ENCODE measurements at regions not wholly inside any gene's neighbourhood (a gene's known extent, or its start where the extent isn't known, plus 50 kb on each side); places are given as distances from the start of the nearest gene placed in this dataset.

DNA sequence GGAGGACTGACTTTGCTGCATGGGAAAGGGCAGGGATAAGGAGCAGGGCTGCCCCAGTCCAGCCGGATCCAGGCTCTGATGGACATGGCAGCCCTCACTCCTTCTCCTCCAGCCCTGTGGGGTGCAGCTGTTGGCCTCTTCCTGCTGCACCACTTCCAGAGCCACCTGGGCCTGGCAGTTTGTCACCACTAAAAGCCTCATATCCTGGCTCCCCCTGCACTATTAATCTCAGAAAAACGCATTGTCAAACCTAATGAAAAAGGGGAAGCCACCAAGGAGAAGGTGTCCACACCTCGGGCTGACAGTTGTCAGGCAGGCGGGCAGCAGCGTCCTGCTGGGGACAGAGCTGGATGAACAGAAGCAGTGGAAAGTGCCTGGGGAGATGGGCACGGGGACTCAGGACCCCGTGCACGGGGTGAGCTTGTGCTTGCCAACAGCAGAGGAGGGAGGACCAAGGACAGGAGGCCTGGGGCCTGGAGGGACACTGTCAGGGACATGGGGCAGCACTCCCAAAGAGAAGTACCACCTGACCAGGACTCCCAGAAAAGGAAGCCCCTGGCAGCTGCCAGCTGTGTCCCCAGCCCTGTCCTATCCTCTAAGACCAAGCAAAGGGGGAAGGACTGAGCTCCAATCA, 151.1 kb upstream of the TSHZ3 start:
- no peak for DNase-seq (ENCODE audit: low read depth in 1 of 2, low spot score in 1 of 2)

DNA sequence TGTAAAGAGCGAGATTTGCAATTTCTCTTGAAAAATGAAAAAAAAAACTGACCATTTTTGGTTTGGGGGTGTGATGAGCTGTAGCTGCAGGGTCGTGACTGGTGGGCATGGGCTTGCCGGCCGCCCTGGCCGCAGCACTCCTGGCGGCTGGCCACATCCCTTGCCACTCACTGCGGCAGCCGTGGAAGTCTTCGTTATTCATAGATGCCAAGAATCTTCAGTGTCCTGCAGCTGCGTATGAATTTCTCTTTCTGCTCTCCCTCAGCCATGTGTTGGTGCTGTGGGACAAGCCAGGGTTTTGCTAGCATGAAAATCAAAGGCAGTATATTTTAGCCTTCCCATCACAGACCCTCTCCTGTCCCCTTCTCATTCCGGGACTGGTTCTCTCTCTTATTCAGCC, 151.7 kb upstream of the TSHZ3 start:
- DNase-seq (ENCODE audit: low read depth in 1 of 2, low spot score in 1 of 2) = no peak

DNA sequence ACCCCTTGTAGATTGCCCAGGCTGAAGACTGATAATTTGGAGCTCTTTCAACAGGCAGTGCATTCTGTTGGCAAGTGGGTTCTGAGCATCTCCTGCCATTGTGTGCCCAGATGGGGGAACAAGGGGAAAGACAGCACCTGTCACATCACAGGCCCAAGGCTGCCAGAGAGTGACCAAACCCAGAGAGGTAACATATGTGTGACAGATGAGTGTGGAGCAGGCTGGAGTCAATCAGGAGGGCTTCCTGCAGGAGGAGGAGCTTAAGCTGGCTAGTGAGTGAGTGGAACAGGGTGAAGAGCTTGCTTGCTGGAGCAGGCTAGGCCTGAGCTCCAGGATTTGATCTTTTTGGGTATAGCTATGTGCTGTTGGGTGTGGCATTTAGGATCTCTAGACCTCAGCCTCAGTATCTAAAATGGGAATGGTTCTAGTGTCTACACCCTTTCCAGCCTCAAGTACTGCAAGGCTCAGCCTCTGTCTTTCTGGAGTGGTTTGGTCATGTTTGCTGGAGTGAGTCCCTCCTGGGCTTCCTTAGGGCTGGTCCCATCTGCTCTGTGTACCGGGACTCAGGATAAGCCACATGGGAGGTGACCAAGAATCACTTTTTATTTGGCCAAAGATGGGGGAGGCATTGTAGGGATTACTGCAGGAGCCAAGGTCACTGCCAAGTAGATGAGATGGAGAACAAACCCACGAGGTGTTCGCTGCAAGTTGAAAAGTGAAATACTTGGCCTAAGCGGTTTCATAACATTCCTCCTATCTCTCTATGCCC, 152.4 kb upstream of the TSHZ3 start:
- no peak for DNase-seq (ENCODE audit: low read depth in 1 of 2, low spot score in 1 of 2)

DNA sequence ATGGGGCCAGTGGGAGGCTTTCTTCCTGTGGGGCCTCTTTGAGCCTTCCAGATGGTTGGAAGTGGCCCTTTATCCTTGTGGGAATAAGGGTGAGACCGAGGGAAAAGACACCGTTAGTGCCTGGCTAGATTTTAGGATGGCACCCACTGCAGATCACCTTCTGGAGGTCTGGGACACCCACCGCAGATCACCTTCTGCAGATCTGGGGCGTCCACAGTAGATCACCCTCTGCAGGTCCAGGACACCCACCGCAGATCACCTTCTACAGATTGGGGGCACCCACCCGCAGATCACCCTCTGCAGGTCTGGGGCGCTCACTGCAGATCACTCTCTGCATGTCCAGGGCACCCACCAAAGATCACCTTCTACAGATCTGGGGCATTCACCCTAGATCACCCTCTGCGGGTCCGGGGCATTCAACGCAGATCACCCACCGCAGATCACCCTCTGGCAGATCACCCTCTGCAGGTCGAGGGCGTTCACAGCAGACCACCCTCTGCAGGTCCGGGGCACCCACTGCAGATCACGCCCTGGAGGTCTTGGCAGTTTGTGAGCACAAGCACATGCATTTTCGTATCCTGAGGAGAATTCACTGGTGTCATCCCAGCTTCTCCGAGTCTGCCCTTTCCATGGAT, 153.4 kb upstream of the TSHZ3 start:
- DNase-seq (ENCODE audit: low read depth in 1 of 2, low spot score in 1 of 2) = no peak

DNA sequence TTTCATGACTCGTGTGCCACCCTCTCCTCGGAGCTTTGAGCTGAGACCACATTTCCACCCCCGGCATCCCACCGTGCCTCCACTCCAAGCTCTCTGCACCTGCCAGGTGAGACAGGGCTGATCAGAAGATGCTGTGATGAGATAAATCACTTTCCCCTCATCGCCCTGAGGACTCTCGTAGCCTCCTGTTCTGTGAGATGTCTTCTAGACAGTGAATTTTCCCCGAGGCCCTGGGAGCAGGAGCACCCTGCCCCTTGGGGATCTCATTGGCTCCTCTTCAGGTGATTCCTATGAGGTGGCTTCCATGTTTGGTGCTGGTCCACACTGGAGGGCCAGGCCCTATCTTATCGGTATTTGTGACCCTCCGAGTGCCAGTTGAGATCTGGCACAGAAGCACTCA, 154.0 kb upstream of the TSHZ3 start:
- no peak for DNase-seq (ENCODE audit: low read depth in 1 of 2, low spot score in 1 of 2)

DNA sequence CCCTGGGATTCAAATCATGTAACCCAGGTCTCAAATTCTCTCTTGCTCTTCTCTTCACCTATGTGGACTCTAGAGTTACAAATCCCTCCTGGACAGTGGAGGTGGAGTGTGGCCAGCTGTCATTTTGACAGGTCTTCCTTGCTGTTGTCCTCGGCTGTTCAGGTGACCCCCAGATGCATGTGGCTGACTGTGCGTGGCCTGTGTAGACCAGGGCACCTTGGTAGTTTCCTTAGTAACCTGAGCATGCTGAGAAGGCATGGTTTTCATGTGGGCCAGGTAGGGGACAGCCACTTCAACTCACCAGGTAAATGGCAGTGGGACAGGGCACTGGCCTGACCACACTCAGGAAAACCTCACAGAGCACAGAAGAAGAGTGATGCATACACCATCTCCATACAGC, 155.0 kb upstream of the TSHZ3 start:
- no peak for DNase-seq (ENCODE audit: low read depth in 1 of 2, low spot score in 1 of 2)

DNA sequence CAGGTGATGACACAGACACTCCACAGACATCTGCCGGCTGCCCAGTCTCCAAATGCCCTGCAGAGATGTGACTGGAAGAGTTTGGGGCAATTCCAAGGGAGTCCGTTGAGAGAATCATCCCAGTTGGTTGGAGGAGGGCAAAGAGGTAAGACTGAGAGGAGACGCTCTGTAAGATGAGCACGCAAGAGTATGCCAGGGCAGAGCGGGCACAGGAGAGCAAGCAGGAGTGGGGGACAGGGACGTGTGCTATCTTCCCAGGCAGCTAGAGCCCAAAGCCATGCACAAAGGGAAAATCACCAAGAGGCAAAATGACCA, 156.3 kb upstream of the TSHZ3 start:
- DNase-seq (ENCODE audit: low read depth in 1 of 2, low spot score in 1 of 2) = no peak

DNA sequence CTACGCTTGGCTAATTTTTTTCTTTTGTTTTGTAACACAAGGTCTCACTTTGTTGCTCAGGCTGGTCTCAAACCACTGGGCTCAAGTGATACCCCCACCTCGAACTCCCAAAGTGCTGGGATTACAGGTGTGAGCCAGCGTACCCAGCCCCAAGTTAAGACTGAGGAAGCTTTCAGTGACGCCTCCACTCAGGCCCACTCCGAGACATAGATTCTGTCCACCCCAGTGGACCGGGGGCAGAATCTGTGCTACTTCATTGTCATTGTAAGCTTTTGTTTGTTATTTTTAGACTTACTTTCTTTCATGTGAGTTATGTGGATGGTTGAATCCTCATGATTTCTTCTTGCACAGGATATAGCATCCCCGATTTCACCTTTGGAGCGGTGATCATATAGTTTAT, 156.9 kb upstream of the TSHZ3 start:
- DNase-seq (ENCODE audit: low read depth in 1 of 2, low spot score in 1 of 2) = no peak

DNA sequence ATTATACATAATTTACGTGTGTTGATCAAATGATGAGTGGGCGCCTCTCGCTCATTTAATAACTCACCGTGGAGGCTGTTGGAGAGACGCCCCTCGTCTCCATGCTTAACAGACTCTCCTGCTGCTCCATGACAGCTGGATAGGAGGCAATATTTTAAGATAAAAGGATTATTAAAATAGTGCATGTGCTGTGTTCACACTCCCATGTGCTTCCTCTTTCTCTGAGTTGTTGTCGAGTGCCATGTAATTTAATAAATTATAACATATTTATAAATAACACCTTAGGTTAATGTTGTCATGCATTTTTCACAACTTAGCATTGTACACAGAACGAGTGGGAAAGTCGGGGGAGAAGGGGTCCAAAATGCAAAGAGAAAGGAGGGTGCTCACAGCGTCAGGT, 161.4 kb upstream of the TSHZ3 start:
- DNase-seq (ENCODE audit: low read depth in 1 of 2, low spot score in 1 of 2) = no peak

DNA sequence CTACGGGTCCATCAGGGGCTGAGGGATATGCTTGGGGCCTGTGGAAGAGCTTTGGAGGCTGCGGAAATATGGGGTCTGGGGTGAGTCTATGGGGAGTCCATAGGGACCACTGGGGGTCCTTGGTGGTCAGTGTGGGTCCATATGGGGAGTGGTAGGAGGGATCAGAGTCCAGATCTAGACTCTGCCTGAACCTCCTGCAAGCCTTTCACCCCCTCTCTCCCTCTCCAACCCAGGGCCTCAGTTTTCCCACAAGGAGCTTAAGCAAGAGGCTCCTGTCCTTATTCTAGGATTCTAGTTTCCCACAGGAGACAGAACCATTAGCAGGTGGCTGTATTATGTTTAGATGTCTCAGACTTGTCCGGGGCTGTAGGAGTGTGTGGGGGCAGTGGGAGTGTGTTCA, 161.9 kb upstream of the TSHZ3 start:
- DNase-seq (ENCODE audit: low read depth in 1 of 2, low spot score in 1 of 2) = no peak

DNA sequence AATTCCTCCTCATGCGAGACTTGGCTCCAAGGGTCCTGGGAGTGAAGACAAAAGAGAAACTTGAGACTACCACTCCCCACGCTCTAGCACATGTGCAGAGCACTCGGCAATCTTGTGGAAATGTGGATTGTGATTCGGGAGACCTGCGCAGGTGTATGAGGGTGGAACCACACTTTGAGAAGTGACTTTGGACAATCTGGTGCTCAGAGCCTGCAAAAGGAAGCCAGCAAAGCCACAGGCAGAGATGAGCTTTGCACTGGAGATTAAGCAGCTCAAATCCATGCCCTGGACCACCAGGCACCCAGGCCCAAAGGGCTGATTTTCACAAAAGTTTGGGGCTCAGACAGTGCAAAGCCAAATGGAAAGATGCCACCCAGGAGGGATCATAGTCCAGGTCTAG, 162.5 kb upstream of the TSHZ3 start:
- DNase-seq (ENCODE audit: low read depth in 1 of 2, low spot score in 1 of 2) = no peak

DNA sequence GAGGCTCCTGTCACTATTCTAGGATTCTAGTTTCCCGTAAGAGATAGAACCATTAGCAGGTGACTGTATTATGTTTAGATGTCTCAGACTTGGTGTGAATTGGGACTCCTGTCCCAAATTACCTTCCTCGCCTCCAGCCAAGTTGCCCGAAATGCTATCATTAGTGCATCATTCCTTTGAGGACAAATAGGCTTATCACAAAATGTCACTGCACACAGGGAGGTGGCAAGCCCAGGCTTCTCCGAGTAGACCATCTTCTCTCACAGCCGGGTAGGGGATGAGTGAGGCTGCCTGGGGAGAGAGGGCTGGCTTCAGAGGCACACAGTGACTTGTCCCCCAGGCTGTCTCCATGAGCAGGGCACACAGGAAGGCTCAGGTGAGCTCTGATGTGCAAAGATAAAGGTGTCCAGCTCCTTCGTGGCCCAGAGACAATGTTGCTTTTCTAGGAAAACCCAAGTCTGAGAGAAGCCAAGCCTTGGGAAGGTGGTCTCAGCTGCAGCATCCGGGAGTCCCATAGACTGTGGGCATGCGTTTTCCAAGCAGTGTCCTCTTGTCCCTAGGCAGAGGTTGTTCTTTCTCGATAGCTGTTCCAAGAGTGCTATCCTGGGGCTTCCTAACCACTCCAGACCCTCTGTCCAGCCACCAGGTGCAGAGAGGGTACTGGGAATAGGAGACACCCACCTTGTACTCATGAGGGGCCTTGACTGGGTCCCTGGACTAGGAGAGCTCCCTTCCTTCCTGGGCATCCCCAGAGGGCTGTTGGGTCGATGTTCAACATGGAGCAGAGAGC, 163.1 kb upstream of the TSHZ3 start:
- no peak for DNase-seq (ENCODE audit: low read depth in 1 of 2, low spot score in 1 of 2)

DNA sequence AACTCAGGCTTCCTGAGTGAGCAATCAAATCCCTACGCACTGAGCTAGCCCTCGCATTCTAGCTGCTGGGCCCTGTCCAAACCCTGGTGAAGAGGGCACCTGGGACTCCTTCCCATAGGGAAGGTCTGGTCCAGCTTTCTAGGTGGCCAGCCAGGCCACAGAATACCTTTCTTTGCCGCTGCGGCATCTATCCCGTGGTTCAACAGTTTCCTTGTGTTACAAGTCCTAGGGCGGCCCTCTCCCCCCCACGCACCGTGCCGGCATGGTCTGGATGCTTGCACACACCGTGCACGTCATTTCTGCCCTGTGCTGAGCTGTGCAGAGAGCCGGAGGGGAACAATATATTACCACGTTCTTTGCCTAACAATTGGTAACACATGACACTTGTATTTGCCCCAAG, 164.6 kb upstream of the TSHZ3 start:
- DNase-seq (ENCODE audit: low read depth in 1 of 2, low spot score in 1 of 2) = no peak

DNA sequence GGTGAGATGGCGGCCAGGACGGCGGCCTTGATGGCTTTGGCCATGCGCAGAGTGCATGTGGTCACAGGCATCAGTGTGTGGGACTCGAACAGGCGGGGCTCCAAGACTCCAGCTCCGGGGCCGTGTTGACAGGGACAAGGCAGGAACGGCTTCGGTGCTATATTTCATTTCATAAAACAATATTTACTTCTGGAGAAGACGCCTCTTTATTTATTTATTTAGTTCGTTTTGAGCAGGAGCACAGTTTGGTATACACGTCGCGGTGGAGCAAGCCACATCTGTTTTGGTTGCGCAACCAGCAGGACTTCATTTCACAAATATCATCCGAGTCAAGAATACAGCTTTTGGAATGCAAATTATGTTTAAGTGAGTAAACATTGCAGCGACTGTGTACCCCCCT, 166.7 kb upstream of the TSHZ3 start:
- DNase-seq (ENCODE audit: low read depth in 1 of 2, low spot score in 1 of 2) = no peak

DNA sequence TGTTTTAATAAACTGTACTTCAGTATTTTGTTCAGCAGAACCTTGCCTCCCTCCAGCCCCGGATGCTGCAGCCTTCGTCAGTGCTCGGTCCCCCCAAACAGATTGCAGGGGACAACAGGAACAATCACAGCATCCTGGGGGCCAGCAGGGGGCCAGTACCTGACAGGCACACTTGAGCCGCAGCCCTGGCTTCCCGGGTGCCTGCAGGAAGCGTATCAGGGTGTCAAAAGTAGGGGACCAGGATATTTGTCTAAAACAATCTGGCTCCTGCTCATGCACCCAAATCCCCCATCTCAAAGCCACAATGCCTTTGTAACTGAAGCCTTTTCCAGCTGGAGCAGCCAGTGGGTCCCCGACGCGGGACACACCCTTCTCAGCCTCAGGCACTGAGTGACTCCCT, 167.5 kb upstream of the TSHZ3 start:
- no peak for DNase-seq (ENCODE audit: low read depth in 1 of 2, low spot score in 1 of 2)

DNA sequence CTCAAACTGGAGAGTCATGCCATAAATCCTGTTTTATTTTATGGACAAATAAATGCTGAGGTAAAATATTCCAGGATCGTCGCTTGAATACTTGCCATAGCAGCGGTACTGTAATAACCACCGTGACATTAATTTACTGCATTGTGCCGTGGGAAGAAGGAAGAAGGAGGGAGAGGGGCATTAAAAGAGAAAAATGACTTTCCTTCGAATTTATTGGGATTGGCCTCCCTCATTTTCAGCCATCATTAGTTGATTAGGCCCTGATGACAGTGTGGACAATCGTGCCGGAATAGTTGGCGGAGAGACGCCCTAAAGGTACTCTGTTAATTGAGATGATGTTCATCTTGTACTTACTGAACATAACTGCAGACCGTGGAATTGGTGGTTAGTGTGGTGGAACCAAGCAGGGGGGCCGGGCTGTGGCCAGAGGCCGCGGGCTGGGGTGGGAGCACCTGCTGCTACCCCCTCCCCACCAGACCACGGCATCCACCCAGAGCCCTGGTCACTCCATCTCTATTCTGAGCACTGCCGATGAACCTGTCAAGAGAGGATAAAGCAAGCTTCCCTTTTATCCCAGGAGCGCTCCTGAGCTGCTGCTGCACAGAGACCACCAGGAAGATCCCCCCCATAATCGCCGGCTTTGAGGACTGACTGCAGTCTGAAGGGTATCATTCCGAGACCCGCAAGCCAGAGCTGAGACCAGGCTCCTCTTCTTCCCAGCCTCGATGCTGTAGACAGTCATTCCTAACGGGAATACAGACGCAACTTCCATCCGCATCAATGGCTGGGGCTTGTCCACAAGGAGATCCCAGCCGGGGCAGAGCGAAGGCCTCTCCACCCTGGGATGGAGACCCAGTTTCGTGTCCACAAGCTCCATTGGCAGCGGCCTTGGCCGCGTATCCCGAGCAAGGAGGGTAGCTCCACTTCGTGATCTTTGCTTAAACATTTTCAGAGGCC, 168.3 kb upstream of the TSHZ3 start:
- DNase-seq (ENCODE audit: low read depth in 1 of 2, low spot score in 1 of 2) = no peak

DNA sequence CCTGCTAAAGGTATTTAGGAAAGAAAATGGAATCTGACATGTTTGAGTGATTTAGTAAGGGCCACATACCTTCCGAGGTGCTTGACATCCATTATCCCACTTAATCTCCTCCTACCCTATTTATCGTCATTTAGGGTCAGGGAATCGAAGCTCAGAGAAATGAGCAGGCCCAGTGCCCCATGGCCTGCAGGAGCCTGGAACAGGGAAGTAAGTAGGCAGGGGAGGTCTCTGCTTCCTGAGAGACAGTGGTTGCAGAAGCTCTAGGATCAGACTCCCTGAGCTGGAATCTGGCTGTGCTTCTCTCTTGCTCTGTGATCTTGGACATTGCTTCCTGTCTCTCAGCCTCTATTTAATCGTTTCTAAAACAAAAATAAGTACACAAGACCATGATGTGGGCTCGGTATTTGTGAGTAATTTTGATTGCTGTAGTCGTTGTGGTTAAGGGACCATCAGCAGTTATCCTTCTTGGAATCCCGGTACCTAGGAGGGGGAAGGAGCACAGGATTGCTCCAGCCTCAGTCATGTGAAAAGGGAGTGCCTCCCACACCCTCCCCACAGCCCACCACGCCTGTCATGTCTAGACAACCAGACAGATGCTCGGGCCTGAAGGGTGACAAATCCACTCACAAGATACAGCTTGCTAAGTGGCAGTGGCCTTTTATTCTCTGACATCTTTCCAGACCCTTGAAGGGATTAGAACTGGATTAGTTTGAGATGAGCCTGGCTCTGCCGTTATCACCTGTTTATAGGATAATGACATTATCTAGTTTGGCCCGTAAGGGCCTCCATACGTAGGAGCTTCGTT, 169.2 kb upstream of the TSHZ3 start:
- DNase-seq (ENCODE audit: low read depth in 1 of 2, low spot score in 1 of 2) = no peak

DNA sequence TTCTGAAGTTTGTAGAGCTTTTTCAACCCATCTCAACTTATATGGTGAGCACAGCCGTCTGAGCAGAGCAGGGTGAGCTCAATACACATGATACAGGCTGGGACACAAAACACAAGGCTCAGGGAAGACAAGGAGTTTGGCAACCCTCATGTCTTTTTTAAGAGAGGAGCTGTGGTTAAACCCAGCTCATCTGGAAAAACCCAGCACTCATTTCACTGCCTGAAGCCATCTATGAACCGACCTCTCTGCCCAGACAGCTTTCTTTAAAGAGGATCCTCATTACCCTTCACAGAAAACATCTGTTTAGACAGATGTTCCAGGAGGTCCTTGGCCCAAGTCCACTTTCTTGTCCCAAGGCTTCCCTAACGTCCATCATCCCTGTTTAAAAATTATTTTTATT, 170.0 kb upstream of the TSHZ3 start:
- no peak for DNase-seq (ENCODE audit: low read depth in 1 of 2, low spot score in 1 of 2)

DNA sequence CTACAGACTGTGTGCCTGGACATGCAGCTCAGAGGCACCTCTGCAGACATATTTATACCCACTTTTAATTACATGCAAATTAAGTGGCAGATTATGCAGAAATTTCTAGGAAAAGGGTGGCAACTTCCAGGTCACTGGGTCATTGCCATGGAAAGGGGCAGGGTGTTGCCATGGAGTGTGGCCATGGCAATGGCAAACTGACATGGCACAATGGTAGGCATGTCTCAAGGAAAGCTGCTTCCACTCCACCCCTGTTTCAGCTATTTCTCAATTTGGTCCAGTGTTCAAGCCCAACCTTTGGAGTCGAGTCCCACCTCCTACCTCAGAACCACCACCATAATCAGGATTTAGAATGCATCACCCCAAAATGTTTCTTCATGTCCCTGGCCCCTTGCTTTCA, 170.7 kb upstream of the TSHZ3 start:
- no peak for DNase-seq (ENCODE audit: low read depth in 1 of 2, low spot score in 1 of 2)

DNA sequence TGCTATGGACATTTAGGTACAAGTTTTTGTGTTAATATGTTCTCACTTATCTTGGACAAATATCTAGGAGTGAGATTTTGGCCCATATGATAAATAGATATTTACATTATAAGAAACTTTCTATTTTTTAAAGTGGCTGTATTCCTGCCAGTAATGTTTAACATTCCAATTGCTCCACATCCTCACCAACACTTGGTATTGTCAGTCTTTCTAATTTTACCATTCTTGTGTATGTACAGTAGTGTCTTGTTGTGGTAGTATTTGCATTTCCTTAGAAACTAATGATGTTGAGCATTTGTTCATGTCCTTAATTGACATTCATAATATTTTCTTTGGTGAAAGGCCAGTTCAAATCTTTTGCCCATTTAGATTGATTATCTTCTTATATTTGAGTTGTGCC, 171.4 kb upstream of the TSHZ3 start:
- DNase-seq (ENCODE audit: low read depth in 1 of 2, low spot score in 1 of 2) = no peak

All from activated CD4-positive, alpha-beta T cell treated with anti-CD3 and anti-CD28 coated beads, Interleukin-2, amount 50 U/mL, for 24 hours (primary cell).